Stromal cell of bone marrow (primary cell): ENCODE measurements at regions not wholly inside any gene's neighbourhood (a gene's known extent, or its start where the extent isn't known, plus 50 kb on each side); places are given as distances from the start of the nearest gene placed in this dataset.

Experiments
- DNase-seq: peaks from one replicate; pipeline ENCODE4 v3.0.0-alpha.2; 2012; ENCODE audit warnings: low read depth

DNA sequence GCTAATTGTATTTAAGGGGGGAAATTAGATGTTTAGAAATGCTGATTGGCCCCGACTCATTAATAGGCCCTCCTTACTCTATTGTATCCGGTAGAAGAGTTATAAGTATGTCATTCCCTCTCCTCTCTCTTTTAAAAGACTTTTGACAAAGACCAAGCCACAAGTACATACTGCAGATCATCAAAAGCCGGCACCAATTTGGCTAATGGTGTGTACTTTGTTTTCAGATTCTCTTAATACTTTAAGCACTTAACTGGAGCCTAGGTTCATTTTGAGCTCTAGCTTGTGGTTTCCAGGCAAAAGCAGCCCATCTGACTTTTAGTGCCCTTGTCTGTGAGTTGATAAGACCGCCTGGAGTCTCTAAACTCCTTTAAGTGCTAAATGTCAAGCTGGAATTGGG, 210.0 kb upstream of the LYZL1 start:
- no peak for DNase-seq

DNA sequence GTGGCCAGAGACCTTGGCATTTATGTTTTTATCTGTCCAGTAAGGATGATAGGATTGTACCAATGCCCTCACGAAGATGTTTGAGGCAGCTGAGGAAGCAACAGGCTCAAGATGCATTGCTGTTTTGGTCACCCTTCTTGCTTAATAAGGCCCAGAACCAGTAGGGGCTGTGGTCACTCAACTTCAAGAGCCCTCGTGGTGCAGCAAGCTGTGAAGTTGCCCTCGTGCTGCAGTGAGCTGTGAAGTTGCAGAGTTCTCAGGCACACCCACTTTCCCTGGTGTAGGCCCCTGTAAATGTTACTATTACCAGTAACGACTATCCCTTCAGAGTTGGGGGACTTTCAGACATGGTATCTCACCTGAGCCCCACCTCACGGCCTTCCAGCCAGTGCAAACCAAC, 207.6 kb upstream of the LYZL1 start:
- DNase-seq = no peak

DNA sequence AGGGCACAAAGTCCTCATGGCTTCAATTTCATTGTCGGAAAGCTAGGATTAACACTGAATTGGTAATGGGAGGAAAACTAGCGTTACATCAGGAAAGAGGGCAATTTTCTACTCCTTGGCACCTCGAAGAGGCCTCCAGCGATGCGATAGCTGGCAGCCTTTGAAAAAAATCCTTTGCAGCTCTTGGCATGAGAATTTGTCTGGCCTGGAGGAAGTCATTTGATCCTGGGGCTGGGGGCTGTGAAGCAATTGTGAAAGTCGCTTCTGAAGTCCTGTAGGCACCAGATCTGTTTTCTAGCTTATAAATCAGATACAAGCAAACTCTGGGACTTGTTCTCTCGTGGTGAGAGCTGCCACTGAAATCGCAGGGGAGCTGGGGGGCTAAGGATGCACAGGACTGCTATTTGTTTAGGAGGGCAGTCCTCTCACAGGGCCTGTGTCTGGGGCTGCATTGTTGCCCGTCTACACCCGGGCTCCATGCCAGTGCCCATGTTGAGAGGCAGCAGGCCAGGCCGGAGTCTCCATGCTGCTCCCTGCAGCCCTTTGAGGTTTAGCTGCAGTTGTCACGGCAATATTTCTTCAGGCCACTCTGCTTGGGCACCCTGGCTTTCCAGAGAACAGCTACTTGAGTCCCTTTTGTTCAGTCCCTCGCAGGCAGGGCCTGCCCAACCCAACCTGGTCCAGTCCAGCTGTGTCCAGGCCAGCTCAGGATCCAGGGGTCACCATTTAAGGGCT, 206.8 kb upstream of the LYZL1 start:
- DNase-seq = no peak

- DNase-seq = no peak
These were observed 205.8 kb upstream of the LYZL1 start for GRCh38 chr10:29083096-29083495.

GRCh38 chr10:29084681-29085307, 204.1 kb upstream of the LYZL1 start:
- no peak for DNase-seq

GRCh38 chr10:29089091-29089490, 199.8 kb upstream of the LYZL1 start:
- no peak for DNase-seq

DNA sequence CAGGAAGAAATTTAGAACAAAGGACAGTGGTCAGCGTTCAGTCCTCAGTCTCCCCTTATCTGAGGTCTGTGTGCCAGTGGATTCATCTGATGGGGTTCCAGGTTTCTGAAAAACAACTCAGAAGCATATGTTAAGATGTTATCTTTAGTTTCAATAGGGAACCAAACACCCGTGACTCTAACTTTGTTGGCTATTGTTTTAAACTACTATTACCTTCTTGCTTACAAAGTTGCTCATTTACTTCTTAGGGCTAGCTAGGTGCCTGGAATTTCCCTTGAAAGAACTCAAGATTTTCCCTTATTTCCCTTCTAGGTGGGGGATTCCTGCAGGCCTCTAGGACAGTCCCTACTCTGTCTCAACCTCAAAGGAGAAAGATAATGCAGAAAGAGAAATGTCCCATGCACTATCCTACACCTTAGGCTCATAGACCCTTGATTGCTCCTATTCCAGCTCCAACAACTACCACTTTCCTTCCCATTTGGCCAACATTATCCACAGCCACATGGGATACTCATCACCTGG, 192.5 kb upstream of the LYZL1 start:
- no peak for DNase-seq

DNA sequence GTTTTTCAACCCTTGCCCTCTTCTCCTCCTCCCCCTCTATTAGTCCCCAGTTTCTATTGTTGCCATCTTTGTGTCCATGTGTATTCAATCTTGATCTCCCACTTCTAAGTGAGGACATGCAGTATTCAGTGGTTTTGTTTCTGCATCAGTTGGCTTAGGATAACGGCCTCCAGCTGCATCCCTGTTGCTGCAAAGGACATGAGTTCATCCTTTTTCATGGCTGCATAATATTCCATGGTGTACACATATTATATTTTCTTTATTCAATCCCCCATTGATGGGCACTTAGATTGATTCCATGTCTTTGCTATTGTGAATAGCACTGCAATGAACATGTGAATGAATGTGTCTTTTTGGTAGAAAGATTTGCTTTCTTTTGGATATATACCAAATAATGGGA, 190.4 kb upstream of the LYZL1 start:
- no peak for DNase-seq

- DNase-seq = no peak
These were observed 189.9 kb upstream of the LYZL1 start for GRCh38 chr10:29099001-29099400.

DNA sequence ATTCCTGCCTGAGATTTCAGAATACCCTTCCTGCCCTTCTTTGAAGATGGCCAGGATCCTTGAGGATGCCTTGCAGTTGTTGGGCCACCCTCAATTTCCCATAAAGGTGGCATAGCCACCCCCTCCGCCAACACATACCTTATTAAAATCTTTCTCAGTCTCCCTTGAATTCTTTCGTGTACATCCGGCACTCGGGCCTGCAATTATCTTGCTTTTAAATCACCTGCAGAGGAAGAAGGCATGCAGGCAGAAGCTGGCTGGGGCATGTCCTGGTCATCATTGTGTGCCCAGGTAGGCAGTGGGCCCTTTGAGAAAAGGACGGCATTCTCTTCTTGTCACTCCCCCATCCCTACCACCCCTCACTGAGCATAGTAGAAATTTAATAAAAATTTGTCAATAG, 189.5 kb upstream of the LYZL1 start:
- no peak for DNase-seq

DNA sequence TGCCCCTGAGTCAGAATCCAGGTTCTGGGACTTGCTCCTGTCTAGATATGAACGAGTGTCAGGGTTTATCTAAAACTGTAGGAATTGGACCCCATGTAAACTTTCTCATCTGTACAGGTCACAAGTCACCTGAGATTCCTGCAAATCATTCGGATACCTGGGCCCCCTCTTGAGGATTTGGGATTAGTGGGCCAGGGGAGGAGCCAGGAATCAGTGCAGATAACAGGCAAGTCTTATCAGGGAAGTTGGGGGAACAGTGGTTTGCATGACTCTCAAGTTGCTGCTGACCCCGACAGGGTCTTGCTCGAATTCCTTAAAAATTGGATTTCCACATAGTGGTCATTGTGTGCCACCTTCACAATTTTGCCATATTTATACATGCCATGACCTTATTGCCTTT, 188.4 kb upstream of the LYZL1 start:
- DNase-seq = no peak

- no peak for DNase-seq
These were observed 186.6 kb upstream of the LYZL1 start for GRCh38 chr10:29102233-29102632.

DNA sequence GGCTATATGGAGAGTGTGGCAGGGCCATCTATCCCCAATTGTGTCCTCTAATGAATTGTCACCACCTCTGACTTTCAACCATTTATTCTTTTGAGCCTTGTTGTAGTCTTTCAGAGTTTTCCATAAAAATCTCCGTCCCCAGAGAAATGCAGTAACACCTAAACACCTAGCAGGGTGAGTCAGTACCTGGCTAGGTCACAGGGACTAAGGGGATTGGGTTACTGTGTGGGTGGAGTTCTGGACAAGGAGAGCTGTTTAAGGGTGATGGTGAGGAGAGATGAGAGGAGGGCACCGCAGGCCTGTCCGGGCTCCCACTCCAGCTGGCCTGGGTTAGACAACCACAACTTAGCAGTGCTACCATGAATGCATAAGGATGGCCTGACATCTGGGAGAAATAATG, 186.2 kb upstream of the LYZL1 start:
- no peak for DNase-seq

- no peak for DNase-seq
These were observed 184.0 kb upstream of the LYZL1 start for GRCh38 chr10:29104661-29105399.

DNA sequence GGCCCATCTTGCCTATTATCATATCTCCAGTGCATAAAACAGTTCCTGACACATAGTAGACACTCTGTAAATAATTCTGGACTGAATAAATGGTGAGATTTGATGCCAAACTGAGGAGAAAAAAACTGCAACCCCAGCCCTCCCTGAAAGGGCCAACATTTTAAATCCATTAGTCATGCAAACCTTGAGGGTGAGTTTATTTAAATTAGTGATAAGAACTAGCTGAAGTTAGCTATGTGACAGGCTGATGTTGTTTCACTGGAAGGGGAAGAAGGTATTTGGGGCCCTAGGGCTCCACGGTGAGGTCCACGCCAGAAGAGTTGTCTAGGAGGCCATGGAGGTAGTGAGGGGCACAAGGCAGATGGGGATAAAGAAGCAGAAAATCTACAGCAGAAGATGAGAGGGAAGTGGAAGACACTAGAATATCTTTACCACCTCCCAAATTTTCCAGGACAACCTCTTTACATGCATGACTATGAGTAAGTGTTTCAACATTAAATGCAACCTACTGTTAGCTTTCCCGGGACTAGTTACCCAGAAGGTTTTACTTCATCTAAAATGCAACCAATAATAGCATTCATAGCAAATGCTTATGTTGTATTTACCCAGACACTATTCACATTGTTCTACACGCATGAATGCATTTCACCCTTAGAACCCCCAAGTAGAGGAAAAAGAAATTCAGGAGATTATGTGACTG, 183.2 kb upstream of the LYZL1 start:
- DNase-seq = peak; percentile 17

DNA sequence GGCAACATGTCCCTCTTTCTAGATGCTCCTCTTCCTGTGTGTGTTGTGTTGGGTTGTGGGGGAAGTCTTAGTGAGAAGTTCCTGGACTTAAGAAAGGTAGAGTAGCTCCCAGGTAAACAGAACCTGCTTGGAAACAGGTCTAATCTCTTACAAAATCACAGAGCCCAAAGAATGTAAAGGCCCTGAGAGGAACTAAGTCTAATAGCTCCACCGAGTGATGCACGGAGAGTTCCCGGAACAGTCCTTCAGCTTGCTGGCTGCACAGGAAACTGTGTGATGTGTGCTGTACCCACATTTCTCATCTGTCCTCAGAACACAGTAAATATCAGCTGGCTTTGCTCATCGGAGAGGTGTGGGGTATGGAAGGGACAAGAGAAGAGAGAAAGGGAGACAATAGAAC, 182.6 kb upstream of the LYZL1 start:
- no peak for DNase-seq

GRCh38 chr10:29107866-29108498, 180.9 kb upstream of the LYZL1 start:
- no peak for DNase-seq

DNA sequence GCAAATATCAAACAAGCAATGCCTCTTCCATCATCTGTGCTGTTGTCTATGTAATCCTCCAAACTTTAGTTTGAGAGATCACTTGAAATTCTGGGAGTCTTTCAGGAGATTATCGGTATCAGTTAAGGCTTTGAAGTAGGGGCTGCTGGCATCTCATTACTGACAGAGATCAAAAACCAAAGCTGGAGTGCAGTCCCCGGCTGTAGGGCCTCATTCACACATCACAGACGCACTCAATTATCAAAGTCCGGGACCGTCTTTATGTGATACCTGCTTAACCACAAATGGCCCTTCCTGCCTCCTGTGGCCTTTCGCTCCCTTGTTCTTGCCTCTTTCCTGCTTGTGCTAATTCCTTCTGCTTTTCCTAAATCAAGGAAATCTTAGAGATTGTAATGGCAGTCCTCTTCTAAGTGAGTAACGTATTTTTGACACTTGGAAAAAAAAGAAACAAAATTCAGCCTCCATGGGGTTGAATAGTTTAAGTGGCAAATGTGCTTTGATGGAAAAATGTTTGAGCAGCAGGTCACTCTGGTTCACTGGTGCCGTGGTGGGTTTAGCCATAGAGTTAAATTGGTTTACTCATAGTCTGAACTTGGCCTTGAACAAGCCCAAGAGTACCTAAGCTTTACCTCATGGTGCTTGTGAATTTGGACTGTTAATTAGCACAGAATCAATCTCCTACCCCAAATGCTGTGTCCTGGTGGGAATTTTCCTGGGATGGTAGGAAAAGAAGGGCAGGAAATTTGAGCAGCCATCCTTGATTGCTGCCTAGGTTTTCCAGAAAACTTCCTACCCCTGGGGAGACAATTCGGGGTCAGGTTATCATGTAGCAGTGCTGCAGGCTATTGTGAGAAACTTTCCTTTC, 178.9 kb upstream of the LYZL1 start:
- DNase-seq = no peak

DNA sequence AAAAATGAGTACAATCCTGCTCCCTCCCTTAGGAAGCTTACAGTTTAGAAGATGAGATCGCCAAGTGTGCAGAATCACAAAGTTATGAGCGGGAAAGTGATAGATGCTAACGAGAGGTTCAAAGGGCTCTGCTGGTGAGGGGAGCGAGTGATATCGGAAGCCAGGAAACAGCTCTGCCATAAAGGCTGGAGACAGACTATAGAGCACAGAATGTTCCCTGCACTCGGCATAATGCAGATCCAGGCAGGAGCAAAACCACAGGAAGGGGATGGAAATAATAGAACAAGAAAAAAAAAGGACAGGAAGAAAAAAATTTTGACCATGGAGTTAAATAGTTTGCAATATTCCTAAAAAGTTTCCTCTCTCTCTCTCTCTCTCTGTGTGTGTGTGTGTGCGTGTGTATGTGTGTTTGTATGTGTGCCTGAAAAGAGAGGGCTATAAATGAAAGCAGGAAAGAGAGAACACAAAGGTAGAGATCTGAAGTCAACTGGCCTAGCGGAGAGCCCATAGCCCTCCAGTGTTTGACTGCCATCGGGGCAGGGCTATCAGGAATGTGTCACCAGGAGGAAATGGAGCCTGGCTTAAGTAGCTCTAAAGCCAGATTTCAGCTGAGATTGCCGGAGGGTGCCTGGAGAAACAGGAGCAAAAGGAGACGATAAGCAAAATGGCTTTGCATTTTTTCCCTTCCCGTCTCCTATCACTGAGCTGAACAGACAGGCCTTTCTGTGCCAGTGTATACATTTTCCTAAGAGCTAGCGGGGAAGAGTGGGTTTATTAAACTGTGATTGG, 175.8 kb upstream of the LYZL1 start:
- no peak for DNase-seq

DNA sequence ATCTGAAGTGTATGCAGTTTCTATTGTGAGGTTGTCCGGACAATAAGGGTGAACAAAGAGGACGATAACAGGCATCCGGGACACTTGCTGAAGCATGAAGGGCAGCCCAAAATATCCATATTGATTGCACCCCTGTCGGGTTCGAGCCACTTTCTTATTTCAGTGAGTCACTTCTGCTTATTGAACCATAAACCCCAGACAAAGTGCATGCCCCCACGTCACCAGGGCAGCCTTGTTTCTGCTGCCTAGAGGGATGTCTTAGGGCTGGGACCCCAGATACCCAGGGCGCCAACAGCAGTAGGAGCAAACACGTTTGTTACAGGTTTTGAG, 175.3 kb upstream of the LYZL1 start:
- DNase-seq = no peak
